ENCODE measurements at regions not wholly inside any gene's neighbourhood (a gene's known extent, or its start where the extent isn't known, plus 50 kb on each side); places are given as distances from the start of the nearest gene placed in this dataset.

DNA sequence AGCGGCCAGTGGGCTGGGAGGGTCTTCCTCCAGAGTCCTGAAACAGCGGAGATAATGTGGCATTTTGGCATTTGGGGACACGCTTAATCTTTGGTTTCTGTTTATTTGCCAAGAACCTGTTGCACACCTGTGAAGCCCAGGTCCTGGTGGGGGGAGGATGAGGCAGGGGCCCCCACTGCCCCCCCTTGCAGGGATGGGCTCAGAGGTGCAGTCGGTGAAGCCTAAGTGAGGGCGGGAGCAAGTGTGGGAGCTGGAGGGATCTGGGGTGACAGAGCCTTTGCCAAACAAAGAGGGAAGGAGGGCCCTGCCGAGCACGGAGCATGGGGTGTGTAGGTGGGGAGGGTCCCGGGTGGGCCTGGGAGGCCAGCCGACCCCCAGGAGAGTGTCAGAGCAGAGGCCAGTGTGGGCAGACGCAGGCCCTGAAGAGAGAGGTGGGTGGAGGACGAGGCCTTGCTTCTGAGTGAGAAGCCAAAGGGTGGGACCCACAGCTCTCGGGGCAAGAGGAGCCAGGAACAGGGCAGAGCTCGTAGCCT, 62.1 kb upstream of the ADGRA1 start:
- Mint-ChIP-seq H3K27ac (no peak overlapping the region), H3K9me3 (no peaks in the 10 kb centered on the region), H3K27me3 (no peaks in the 10 kb centered on the region), H3K4me3 (no peak overlapping the region), H3K36me3 (ENCODE audit: low read depth) (no peaks in the 10 kb centered on the region), H3K4me1 (no peaks in the 10 kb centered on the region)
- ChIA-PET POLR2A (no interaction called here), CTCF (no interaction called here)
- no peak for DNase-seq

DNA sequence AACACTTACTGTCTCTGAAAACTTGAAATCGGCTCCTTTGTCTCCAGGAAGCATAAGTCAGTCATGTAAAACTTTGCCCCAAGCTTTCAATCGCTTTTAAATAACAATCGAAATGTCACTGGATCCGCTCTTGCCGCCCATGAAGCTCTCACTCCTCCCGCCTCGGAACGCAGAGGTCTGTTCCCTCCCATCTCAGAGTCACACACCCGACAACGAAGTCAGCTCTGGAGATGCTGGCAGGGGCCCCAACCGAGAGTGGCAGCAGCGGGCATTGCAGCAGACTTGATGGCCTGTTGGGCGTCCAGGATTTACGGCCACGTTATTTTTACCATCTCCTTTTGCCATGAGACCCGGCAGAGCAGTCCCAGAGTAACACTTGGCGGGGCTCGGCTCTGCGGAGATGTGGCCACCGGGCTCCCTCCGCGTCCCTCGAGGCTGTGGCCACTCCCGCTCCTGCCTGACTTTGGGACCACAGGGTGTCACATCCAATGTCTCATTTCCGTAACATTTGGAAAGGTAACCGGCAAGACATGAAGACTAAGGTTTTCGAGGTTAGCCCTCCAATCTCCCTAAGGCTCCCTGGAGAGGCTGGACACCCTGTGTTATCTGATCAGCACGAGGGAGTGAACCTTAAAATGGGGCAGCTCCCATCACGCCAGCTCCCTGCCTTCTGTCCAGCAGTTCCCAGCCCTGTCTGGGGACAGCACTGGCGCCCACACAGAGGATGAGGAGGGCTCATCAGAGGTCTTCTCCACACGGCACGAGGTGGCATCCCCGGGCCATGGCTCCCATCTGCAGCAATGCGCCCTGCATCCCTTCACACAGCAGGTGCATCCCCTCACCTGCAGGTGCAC, 62.8 kb upstream of the ADGRA1 start:
- Mint-ChIP-seq H3K27ac (no peak overlapping the region), H3K27me3 (no peaks in the 10 kb centered on the region), H3K36me3 (ENCODE audit: low read depth) (no peaks in the 10 kb centered on the region), H3K9me3 (no peaks in the 10 kb centered on the region), H3K4me1 (no peaks in the 10 kb centered on the region), H3K4me3 (no peak overlapping the region)
- no peak for DNase-seq
- POLR2A ChIA-PET = no interaction called here
- CTCF ChIA-PET = no interaction called here

DNA sequence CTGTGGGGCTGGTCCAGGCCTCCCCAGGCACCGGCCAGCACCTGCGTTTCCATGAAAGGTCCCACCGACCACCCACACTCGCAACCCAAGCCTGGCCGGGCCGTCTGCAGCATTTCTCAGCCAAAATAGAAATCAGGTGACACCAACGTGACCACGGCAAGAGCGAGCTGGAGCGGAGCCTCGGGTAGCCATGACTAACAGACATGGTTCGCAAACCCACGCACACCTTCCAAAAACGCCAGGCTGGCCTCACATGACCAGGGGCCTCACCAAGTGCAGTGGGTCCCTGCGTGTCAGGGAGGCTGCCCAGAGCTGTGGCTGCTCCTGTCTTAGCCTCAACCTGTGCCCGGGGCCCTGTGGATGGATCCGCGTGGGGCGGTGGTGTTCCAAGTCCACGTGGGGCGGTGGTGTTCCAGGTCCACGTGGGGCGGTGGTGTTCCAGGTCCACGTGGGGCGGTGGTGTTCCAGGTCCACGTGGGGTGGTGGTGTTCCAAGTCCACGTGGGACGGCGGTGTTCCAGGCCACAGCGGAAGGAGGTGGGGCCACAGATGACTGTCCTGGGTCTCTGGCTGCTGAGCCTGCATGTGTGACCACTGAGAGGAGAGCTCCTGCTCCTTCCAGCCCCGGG, 64.4 kb upstream of the ADGRA1 start:
- ChIA-PET POLR2A (no interaction called here), CTCF (interaction anchor here (0.9 kb wide), 1 partner anchor 202 kb away, joined by 3 read pairs; no protein-coding TSS in a partner anchor)
- no peaks in the 10 kb centered on the region for H3K27me3 Mint-ChIP-seq
- no peak overlapping the region for H3K4me3 Mint-ChIP-seq
- H3K9me3 Mint-ChIP-seq = no peaks in the 10 kb centered on the region
- no peaks in the 10 kb centered on the region for H3K4me1 Mint-ChIP-seq
- no peaks in the 10 kb centered on the region for H3K36me3 Mint-ChIP-seq (ENCODE audit: low read depth)
- no peak overlapping the region for H3K27ac Mint-ChIP-seq
- no peak for DNase-seq

DNA sequence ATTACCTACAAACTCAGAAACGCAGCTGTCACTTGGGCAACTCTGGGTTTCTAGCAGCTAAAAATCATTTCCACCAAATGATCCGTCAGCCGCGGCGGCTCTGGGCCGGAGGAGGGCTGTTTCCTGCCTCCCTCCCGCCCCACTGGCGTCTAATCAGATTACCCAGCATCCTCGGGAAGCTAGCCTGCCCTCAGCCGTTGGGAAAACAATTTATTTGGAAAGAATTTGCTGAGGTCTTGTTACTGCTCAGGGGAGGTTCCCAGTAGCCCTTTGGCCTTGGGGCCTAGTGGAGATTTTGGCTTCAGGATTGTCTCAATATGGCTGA, 65.0 kb upstream of the ADGRA1 start:
- DNase-seq = no peak
- H3K4me3 Mint-ChIP-seq = no peak overlapping the region
- H3K9me3 Mint-ChIP-seq = no peaks in the 10 kb centered on the region
- no peaks in the 10 kb centered on the region for H3K4me1 Mint-ChIP-seq
- ChIA-PET CTCF (interaction anchor here (0.9 kb wide), 1 partner anchor 202 kb away, joined by 3 read pairs; no protein-coding TSS in a partner anchor), POLR2A (no interaction called here)
- H3K27ac Mint-ChIP-seq = no peak overlapping the region
- H3K36me3 Mint-ChIP-seq (ENCODE audit: low read depth) = no peaks in the 10 kb centered on the region
- no peaks in the 10 kb centered on the region for H3K27me3 Mint-ChIP-seq

DNA sequence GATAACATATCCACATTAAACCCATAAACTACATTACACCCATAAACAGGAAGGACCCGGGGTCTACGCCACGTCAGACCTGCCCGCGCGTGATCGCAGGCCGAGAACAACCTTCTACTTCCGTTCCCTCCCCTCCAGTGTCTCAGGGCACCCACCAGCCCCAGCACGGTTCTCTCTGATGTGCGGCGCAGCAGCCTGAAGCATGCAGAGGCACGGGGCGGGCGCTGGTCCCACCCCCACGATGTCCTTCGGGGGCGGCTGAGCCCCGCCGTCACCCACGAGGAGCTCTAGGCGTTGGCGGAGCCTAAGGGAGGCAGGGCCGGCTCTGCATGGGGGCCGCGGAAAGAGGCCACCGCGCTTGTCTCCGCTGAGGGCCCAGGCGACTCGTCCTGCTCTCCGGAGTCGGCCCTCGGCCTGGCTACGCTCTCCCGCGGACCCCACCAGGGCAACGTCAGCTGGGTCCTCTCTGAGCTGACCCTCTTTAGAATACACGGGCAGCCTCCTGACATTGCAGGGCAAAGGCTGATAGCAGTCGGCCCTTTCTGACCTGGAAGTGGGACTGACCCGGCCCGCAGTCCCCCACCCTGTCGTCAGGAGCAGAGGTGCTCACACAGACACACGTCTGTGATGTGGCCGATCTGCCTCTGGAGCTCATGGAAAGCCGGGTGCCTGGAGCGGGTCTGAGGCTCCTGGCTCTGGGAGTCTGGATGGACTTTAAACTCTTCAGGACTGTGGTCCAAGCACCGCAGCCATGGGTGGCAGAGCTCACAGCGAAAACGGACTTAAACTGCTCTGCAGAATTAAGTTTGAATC, 65.6 kb upstream of the ADGRA1 start:
- no peak for DNase-seq
- ChIA-PET CTCF (no interaction called here), POLR2A (no interaction called here)
- no peaks in the 10 kb centered on the region for H3K4me1 Mint-ChIP-seq
- H3K27ac Mint-ChIP-seq = no peak overlapping the region
- H3K36me3 Mint-ChIP-seq (ENCODE audit: low read depth) = no peaks in the 10 kb centered on the region
- no peak overlapping the region for H3K4me3 Mint-ChIP-seq
- H3K9me3 Mint-ChIP-seq = no peaks in the 10 kb centered on the region
- no peaks in the 10 kb centered on the region for H3K27me3 Mint-ChIP-seq

DNA sequence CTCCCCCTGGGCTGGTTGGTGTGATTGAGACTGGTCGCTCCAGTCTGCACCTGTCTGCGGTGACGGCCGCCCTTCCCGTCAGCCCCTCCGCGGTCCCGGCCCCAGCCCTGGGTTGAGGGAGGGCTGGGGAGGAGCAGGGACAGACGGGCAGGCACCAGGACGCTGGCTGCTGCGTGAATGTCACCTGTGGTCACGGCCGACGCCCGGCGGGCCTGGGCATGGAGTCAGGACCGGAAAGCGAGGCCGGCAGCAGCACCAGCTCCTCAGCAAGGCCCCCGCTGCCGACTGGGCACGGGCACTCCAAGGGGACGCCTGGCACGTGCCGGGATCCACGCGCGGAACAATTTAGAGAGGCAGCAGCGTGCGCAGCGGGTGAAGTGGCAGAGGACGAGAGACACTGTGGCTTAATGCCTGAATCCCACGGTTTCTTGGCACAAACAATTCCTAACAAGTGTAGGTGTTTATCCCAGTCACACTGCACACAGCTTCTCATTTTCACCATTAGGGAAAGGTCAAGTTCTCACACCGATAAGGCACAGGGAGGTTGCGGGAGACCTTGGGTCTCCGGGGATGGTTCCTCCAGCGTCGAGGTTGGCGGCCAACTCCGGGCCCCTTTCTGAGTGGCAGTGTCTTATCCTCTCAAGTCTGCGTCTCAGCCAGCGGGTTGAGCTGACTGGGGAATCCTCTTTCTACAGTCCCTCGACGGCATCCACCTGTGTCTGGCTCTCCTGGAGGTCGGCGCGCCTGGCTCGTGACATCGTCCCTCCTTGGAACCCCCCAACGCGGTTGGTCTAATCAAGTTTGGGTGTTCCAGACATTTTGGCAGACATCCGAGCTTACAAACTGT, 66.4 kb upstream of the ADGRA1 start:
- H3K27ac Mint-ChIP-seq = no peak overlapping the region
- no peak for DNase-seq
- no peaks in the 10 kb centered on the region for H3K27me3 Mint-ChIP-seq
- H3K4me1 Mint-ChIP-seq = no peaks in the 10 kb centered on the region
- ChIA-PET POLR2A (no interaction called here), CTCF (no interaction called here)
- H3K36me3 Mint-ChIP-seq (ENCODE audit: low read depth) = no peaks in the 10 kb centered on the region
- H3K4me3 Mint-ChIP-seq = no peak overlapping the region
- no peaks in the 10 kb centered on the region for H3K9me3 Mint-ChIP-seq

DNA sequence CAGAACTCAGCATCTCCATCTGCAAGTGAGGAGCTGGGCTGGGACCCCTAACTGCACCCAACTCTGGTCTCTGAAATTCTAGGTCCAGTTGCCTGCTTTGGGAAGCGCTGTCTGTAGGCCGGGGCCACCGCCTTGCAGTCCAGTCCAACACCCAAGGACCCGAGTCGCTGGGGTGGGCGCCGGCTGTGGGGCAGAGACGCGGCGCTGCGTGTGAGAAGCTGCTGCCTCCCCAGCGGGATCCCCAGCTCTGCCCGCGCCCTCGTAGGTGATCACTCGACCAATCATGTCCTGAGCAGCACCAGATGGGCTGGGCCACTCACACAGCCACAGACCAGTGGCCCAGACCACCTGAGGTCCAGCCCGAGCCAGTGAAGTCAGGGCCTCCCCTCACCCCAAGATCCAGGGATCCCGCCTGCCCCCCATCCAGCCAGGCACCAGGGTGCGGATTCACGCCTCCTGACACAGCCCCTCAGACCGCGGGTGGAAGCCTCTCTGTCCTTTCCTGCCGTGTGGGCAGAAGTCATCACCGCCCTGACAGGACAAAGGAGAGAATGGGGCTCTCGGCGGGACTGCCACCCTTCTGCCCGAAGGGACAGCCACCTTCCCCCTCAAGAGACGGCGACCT, 67.4 kb upstream of the ADGRA1 start:
- CTCF ChIA-PET = no interaction called here
- DNase-seq = no peak
- Mint-ChIP-seq H3K9me3 (no peaks in the 10 kb centered on the region), H3K36me3 (ENCODE audit: low read depth) (no peaks in the 10 kb centered on the region), H3K27me3 (no peaks in the 10 kb centered on the region), H3K4me1 (no peaks in the 10 kb centered on the region), H3K27ac (no peak overlapping the region), H3K4me3 (no peak overlapping the region)
- POLR2A ChIA-PET = no interaction called here

DNA sequence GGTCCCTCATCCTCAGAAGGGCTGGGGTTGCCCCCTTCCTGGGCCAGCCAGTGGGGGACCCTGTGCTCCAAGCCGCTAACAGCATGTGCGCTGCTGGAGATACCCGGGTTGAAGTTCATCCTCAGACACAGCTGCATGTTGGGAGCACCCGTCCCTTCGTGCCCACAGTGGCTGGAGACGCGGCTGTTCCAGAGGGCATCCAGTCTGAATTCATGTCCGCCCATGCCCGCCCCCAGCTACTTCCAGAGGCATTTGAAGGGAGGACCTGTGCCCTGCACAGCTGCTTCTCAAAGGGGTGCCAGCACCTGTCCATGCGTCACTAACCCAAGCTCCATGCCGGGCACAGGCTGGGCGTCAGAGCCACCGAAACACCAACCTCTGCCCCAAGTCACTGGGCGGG, 68.1 kb upstream of the ADGRA1 start:
- no peaks in the 10 kb centered on the region for H3K36me3 Mint-ChIP-seq (ENCODE audit: low read depth)
- no peaks in the 10 kb centered on the region for H3K4me1 Mint-ChIP-seq

DNA sequence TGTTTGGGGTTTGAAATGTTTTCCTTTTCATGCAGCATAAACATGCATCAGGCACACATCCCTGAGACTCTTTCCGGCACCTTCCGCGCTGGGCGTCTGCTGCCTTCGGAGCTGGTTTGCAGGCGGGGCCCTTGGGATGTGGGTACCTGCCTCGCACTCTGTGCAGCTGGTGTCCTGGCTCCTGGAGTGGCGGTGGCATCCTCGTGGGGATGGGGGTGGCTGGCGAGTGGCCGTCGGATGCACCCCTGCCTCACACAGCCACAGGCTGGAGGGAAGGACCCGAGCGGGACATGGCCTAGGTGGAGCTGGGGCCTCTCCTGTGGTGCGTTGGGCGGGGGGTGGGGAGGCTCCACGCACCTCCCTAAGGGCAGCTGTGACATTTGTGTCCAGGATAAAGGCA, 68.5 kb upstream of the ADGRA1 start:
- no peaks in the 10 kb centered on the region for H3K27me3 Mint-ChIP-seq
- no peak overlapping the region for H3K4me3 Mint-ChIP-seq
- no peak overlapping the region for H3K27ac Mint-ChIP-seq
- H3K9me3 Mint-ChIP-seq = no peaks in the 10 kb centered on the region
- ChIA-PET POLR2A (no interaction called here), CTCF (no interaction called here)
- H3K36me3 Mint-ChIP-seq (ENCODE audit: low read depth) = no peaks in the 10 kb centered on the region
- no peak for DNase-seq
- no peaks in the 10 kb centered on the region for H3K4me1 Mint-ChIP-seq

More for the DNA sequence above, 68.1 kb upstream of the ADGRA1 start:
- CTCF ChIA-PET = no interaction called here
- H3K9me3 Mint-ChIP-seq = no peaks in the 10 kb centered on the region
- H3K4me3 Mint-ChIP-seq = no peak overlapping the region
- H3K27ac Mint-ChIP-seq = no peak overlapping the region
- no peaks in the 10 kb centered on the region for H3K27me3 Mint-ChIP-seq
- DNase-seq = no peak
- POLR2A ChIA-PET = no interaction called here

DNA sequence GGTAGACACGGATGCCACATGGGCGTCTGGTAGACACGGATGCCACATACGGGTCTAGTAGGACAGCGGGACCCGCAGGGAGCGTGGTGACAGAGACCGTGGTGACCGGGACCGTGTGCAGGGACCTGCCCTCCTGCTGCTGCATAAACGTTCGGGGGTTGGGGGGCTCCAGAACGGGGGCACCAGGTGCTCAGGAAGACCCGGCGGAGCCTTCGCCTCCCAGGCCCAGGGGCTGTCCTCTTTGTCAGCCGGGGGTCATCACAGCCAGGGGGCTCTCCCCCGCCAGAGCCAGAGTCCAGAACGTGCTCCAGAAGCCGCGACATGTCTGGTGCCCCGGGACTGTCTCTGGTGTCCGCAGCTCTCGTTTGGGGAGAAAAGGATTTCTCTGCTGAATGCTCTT, 69.2 kb upstream of the ADGRA1 start:
- CTCF ChIA-PET = no interaction called here
- no peak overlapping the region for H3K27ac Mint-ChIP-seq

DNA sequence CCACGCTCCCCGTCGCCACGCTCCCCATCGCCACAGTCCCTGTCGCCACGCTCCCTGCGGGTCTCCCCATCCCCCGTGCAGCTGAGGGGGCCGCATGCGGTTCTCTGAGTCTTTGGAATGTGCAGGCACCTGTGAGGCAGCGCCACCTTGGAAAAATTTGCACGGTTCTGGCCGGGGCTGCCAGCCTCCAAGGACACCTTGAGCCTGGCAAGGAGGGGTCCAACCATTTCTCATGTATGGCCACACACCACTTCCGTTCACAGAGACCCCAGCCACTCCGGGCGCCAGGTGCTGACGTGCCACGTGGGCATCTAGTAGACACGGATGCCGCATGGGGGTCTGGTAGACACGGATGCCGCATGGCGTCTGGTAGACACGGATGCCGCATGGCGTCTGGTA, 70.5 kb upstream of the ADGRA1 start:
- Mint-ChIP-seq H3K4me3 (no peak overlapping the region), H3K4me1 (no peaks in the 10 kb centered on the region), H3K27ac (no peak overlapping the region), H3K27me3 (no peaks in the 10 kb centered on the region), H3K36me3 (ENCODE audit: low read depth) (no peaks in the 10 kb centered on the region), H3K9me3 (no peaks in the 10 kb centered on the region)
- no peak for DNase-seq
- CTCF ChIA-PET = no interaction called here
- POLR2A ChIA-PET = no interaction called here

More for the DNA sequence above, 69.2 kb upstream of the ADGRA1 start:
- H3K36me3 Mint-ChIP-seq (ENCODE audit: low read depth) = no peaks in the 10 kb centered on the region
- POLR2A ChIA-PET = no interaction called here
- no peaks in the 10 kb centered on the region for H3K4me1 Mint-ChIP-seq
- H3K27me3 Mint-ChIP-seq = no peaks in the 10 kb centered on the region
- H3K9me3 Mint-ChIP-seq = no peaks in the 10 kb centered on the region
- DNase-seq = no peak
- H3K4me3 Mint-ChIP-seq = no peak overlapping the region

DNA sequence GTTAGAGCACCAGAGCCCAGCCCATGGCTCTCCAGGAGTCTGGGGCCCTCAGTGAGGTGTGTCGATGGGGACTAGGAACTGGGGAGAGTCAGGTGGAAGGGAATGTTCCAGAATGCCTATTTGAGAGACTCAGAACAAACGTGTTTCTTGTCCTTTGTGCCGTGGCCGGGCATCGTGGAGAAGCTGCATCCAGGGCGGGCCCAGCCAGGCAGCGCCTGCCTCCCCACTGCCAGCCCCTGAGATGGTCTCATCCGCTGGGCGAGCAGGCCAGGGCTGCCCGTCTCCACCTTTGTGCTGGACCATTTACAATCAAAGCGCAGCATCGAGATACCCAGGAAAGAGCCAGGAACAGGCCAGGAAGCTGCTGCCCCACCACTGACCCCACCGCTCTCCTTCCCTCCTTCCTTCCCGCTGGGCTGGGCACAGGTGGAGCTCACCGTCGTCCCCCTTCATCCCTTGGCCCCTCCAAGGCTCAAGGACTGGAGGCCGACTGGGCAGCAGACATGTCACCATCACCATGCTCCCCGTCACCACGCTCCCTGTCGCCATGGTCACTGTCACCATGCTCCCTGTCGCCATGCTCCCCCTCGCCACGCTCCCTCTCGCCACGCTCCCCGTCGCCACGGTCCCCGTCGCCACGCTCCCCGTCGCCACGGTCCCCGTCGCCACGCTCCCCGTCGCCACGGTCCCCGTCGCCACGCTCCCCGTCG, 71.1 kb upstream of the ADGRA1 start:
- no peak overlapping the region for H3K27ac Mint-ChIP-seq
- no peak overlapping the region for H3K4me3 Mint-ChIP-seq
- H3K4me1 Mint-ChIP-seq = no peaks in the 10 kb centered on the region
- H3K27me3 Mint-ChIP-seq = no peaks in the 10 kb centered on the region
- H3K36me3 Mint-ChIP-seq (ENCODE audit: low read depth) = no peaks in the 10 kb centered on the region
- DNase-seq = no peak
- CTCF ChIA-PET = no interaction called here
- no peaks in the 10 kb centered on the region for H3K9me3 Mint-ChIP-seq
- POLR2A ChIA-PET = no interaction called here
